ENCODE measurements at regions not wholly inside any gene's neighbourhood (a gene's known extent, or its start where the extent isn't known, plus 50 kb on each side); places are given as distances from the start of the nearest gene placed in this dataset.
"Not testable (repeated sequence)": the region's sequence is repeated elsewhere in the genome, so short reads cannot be mapped to it uniquely, and the experiment has no call there.

GRCh38 chr9:25913806-25914205 is 235.6 kb upstream of the TUSC1 start:
- DNase-seq (ENCODE audit: low read depth): no peak

GRCh38 chr9:25904701-25905100 is 226.5 kb upstream of the TUSC1 start:
- DNase-seq (ENCODE audit: low read depth): no peak

- peak; percentile 2 for DNase-seq (ENCODE audit: low read depth)
Measured at GRCh38 chr9:25891527-25891926, 213.3 kb upstream of the TUSC1 start.

GRCh38 chr9:25889661-25890060 is 211.4 kb upstream of the TUSC1 start:
- DNase-seq (ENCODE audit: low read depth): peak; percentile 32

- no peak for DNase-seq (ENCODE audit: low read depth)
Measured at GRCh38 chr9:25876248-25876647, 198.0 kb upstream of the TUSC1 start.

GRCh38 chr9:25864509-25864908 is 186.3 kb upstream of the TUSC1 start:
- DNase-seq (ENCODE audit: low read depth): no peak

- no peak for DNase-seq (ENCODE audit: low read depth)
Measured at GRCh38 chr9:25861421-25861820, 183.2 kb upstream of the TUSC1 start.

GRCh38 chr9:25857147-25857546 is 178.9 kb upstream of the TUSC1 start:
- no peak for DNase-seq (ENCODE audit: low read depth)

- no peak for DNase-seq (ENCODE audit: low read depth)
Measured at GRCh38 chr9:25850803-25851202, 172.6 kb upstream of the TUSC1 start.

GRCh38 chr9:25845867-25846266 is 167.6 kb upstream of the TUSC1 start:
- DNase-seq (ENCODE audit: low read depth): no peak

- no peak for DNase-seq (ENCODE audit: low read depth)
Measured at GRCh38 chr9:25830381-25830780, 152.1 kb upstream of the TUSC1 start.

- no peak for DNase-seq (ENCODE audit: low read depth)
Measured at GRCh38 chr9:25827626-25828025, 149.4 kb upstream of the TUSC1 start.

- no peak for DNase-seq (ENCODE audit: low read depth)
Measured at GRCh38 chr9:25816439-25816838, 138.2 kb upstream of the TUSC1 start.

GRCh38 chr9:25814023-25814422 is 135.8 kb upstream of the TUSC1 start:
- DNase-seq (ENCODE audit: low read depth): no peak

GRCh38 chr9:25813478-25813877 is 135.2 kb upstream of the TUSC1 start:
- DNase-seq (ENCODE audit: low read depth): no peak

GRCh38 chr9:25808554-25808953 is 130.3 kb upstream of the TUSC1 start:
- no peak for DNase-seq (ENCODE audit: low read depth)

GRCh38 chr9:25804856-25805255 is 126.6 kb upstream of the TUSC1 start:
- no peak for DNase-seq (ENCODE audit: low read depth)

GRCh38 chr9:25801989-25802388 is 123.7 kb upstream of the TUSC1 start:
- not testable (repeated sequence) for DNase-seq (ENCODE audit: low read depth)

GRCh38 chr9:25773805-25774204 is 95.6 kb upstream of the TUSC1 start:
- DNase-seq (ENCODE audit: low read depth): no peak

- DNase-seq (ENCODE audit: low read depth): no peak
Measured at GRCh38 chr9:25755951-25756350, 77.7 kb upstream of the TUSC1 start.

GRCh38 chr9:25752398-25752797 is 74.2 kb upstream of the TUSC1 start:
- no peak for DNase-seq (ENCODE audit: low read depth)

GRCh38 chr9:25742256-25742655 is 64.0 kb upstream of the TUSC1 start:
- no peak for DNase-seq (ENCODE audit: low read depth)

GRCh38 chr9:25733336-25733982 is 55.2 kb upstream of the TUSC1 start:
- no peak for DNase-seq (ENCODE audit: low read depth)

All from GM04504 (cell line).